ENCODE measurements at regions not wholly inside any gene's neighbourhood (a gene's known extent, or its start where the extent isn't known, plus 50 kb on each side); places are given as distances from the start of the nearest gene placed in this dataset.

DNA sequence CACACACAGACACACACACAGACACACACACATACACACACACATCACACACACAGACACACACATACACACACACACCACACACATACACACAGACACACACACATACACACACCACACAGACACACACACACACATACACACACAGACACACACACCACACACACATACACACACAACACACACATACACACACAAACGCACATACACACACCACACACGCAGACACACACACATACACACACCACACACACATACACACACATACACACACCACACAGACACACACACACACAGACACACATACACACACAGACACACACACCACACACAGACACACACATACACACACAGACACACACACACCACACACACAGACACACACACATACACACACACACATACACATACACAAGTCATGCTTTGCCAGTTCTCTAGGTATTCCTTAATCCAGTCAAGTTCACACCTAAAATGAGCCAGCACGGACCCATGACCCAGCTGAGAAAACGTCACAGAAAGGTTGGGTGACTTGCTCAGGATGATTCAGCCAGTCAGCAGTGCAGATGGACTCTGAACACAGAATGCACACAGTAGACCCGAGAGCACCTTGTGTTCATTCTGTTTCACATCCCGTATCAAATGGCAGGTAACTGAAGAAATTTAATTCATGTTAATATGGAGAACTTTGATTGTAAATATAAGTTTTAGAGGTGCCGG, 746.4 kb downstream of the MTRR start:
- Histone ChIP-seq H3K9me3 (no peaks in the 10 kb centered on the region), H3K27me3 (no peaks in the 10 kb centered on the region), H3K4me1 (no peaks in the 10 kb centered on the region), H3K27ac (no peak overlapping the region), H3K4me3 (no peak overlapping the region), H3K36me3 (no peaks in the 10 kb centered on the region)
- DNase-seq = no peak
- intact Hi-C loops (cut with DNase I; ENCODE audit: low total_unique reads) (no loop called here), in situ Hi-C loops (cut with MboI; ENCODE audit: low pct_ligation_motif_present in 1 of 4, low pct_unique_long_range_greater_than_20kb in 1 of 4, low sequenced_read_pairs in 3 of 4) (no loop called here)
- TF ChIP-seq POLR2A (IDR thresholded peaks at IDR 0.05) (no peak), POLR2AphosphoS5 (IDR thresholded peaks at IDR 0.05) (no peak), EP300 (IDR thresholded peaks at IDR 0.05; ENCODE audit: low read depth) (no peak)
- TF ChIP-seq, protein P1, sequence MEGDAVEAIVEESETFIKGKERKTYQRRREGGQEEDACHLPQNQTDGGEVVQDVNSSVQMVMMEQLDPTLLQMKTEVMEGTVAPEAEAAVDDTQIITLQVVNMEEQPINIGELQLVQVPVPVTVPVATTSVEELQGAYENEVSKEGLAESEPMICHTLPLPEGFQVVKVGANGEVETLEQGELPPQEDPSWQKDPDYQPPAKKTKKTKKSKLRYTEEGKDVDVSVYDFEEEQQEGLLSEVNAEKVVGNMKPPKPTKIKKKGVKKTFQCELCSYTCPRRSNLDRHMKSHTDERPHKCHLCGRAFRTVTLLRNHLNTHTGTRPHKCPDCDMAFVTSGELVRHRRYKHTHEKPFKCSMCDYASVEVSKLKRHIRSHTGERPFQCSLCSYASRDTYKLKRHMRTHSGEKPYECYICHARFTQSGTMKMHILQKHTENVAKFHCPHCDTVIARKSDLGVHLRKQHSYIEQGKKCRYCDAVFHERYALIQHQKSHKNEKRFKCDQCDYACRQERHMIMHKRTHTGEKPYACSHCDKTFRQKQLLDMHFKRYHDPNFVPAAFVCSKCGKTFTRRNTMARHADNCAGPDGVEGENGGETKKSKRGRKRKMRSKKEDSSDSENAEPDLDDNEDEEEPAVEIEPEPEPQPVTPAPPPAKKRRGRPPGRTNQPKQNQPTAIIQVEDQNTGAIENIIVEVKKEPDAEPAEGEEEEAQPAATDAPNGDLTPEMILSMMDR (IDR thresholded peaks at IDR 0.05) = no peak
- 86 to 88% methylated on average over 3 to 7 of the region's 7 CpGs for whole genome bisulfite sequencing, 2 donors (ENCODE audit: low coverage in 1 of 2)

- Histone ChIP-seq H3K36me3 (no peaks in the 10 kb centered on the region), H3K27ac (no peak overlapping the region), H3K4me3 (no peak overlapping the region), H3K27me3 (no peaks in the 10 kb centered on the region), H3K4me1 (no peaks in the 10 kb centered on the region), H3K9me3 (no peaks in the 10 kb centered on the region)
- intact Hi-C loops (cut with DNase I; ENCODE audit: low total_unique reads) = no loop called here
- DNase-seq = no peak
- 59 to 83% methylated on average over 4 to 5 of the region's 5 CpGs for WGBS, 2 donors (ENCODE audit: low coverage in 1 of 2)
- in situ Hi-C loops (cut with MboI; ENCODE audit: low pct_ligation_motif_present in 1 of 4, low pct_unique_long_range_greater_than_20kb in 1 of 4, low sequenced_read_pairs in 3 of 4) = no loop called here
- no peak for TF ChIP-seq POLR2A (IDR thresholded peaks at IDR 0.05)
Observed at GRCh38 chr5:8628521-8628920, 759.6 kb downstream of the MTRR start.

DNA sequence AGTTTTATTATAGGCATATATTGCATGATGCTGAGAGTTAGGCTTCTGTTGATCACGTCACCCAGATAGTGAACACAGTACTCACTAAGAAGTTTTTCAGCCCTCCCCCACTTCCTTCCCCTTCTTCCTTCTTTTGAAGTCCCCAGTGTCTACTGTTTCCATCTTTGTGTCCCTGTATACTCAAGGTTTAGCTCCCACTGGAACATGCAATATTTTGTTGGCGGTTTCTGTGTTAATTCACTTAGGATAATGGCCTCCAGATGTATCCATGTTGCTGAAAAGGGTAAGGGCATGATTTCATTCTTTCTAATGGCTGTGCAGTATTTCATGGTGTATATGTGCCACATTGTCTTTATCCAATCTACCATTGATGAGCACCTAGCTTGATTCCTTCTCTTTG, 764.3 kb downstream of the MTRR start:
- no peak for DNase-seq
- WGBS, 2 donors (ENCODE audit: low coverage in 1 of 2) = 81 to 90% methylated on average over 2 of the region's 2 CpGs
- TF ChIP-seq POLR2A (IDR thresholded peaks at IDR 0.05) (no peak), POLR2AphosphoS5 (IDR thresholded peaks at IDR 0.05) (no peak), EP300 (IDR thresholded peaks at IDR 0.05; ENCODE audit: low read depth) (no peak)
- TF ChIP-seq, protein P1 (IDR thresholded peaks at IDR 0.05) = no peak
- no peaks in the 10 kb centered on the region for H3K9me3 ChIP-seq
- no peak overlapping the region for H3K27ac ChIP-seq
- no peaks in the 10 kb centered on the region for H3K4me1 ChIP-seq
- no peaks in the 10 kb centered on the region for H3K36me3 ChIP-seq
- intact Hi-C loops (cut with DNase I; ENCODE audit: low total_unique reads) = no loop called here
- H3K27me3 ChIP-seq = no peaks in the 10 kb centered on the region
- no peak overlapping the region for H3K4me3 ChIP-seq
- in situ Hi-C loops (cut with MboI; ENCODE audit: low pct_ligation_motif_present in 1 of 4, low pct_unique_long_range_greater_than_20kb in 1 of 4, low sequenced_read_pairs in 3 of 4) = no loop called here

DNA sequence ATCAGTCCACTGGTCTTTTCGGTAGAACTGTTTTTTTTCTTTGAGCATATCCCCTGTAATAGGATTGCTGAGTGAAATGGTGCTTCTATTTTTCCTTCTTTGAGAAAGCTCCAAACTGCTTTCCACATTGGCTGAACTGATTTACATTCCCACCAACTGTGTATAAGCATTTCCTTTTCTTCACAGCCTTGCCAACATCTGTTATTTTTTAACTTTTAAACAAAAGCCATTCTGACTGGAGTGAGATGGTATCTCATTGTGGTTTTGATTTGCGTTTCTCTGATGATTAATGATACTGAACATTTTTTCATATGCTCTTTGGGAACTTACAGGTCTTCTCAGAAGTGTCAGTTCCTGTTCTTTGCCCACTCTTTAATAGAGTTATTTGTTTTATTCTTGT, 764.7 kb downstream of the MTRR start:
- no peak overlapping the region for H3K4me3 ChIP-seq
- H3K27me3 ChIP-seq = no peaks in the 10 kb centered on the region
- DNase-seq = no peak
- no peak overlapping the region for H3K27ac ChIP-seq
- in situ Hi-C loops (cut with MboI; ENCODE audit: low pct_ligation_motif_present in 1 of 4, low pct_unique_long_range_greater_than_20kb in 1 of 4, low sequenced_read_pairs in 3 of 4) = no loop called here
- intact Hi-C loops (cut with DNase I; ENCODE audit: low total_unique reads) = no loop called here
- no peak for TF ChIP-seq POLR2A (IDR thresholded peaks at IDR 0.05)
- no peaks in the 10 kb centered on the region for H3K9me3 ChIP-seq
- no peaks in the 10 kb centered on the region for H3K4me1 ChIP-seq
- 10 to 15% methylated on average over 2 of the region's 2 CpGs for WGBS, 2 donors (ENCODE audit: low coverage in 1 of 2)
- no peaks in the 10 kb centered on the region for H3K36me3 ChIP-seq

GRCh38 chr5:8634219-8634618, 765.3 kb downstream of the MTRR start:
- TF ChIP-seq POLR2A (IDR thresholded peaks at IDR 0.05) (no peak), POLR2AphosphoS5 (IDR thresholded peaks at IDR 0.05) (no peak), EP300 (IDR thresholded peaks at IDR 0.05; ENCODE audit: low read depth) (no peak)
- TF ChIP-seq, protein P1 (IDR thresholded peaks at IDR 0.05) = no peak
- H3K9me3 ChIP-seq = no peaks in the 10 kb centered on the region

More at GRCh38 chr5:8634219-8634618, 765.3 kb downstream of the MTRR start:
- intact Hi-C loops (cut with DNase I; ENCODE audit: low total_unique reads) (no loop called here), in situ Hi-C loops (cut with MboI; ENCODE audit: low pct_ligation_motif_present in 1 of 4, low pct_unique_long_range_greater_than_20kb in 1 of 4, low sequenced_read_pairs in 3 of 4) (no loop called here)
- Histone ChIP-seq H3K36me3 (no peaks in the 10 kb centered on the region), H3K4me1 (no peaks in the 10 kb centered on the region), H3K4me3 (no peak overlapping the region), H3K27me3 (no peaks in the 10 kb centered on the region), H3K27ac (no peak overlapping the region)
- WGBS, 2 donors (ENCODE audit: low coverage in 1 of 2) = 20 to 30% methylated on average over 2 of the region's 2 CpGs
- no peak for DNase-seq

Measured in transverse colon (tissue), 4 donors.